ENCODE measurements at regions not wholly inside any gene's neighbourhood (a gene's known extent, or its start where the extent isn't known, plus 50 kb on each side); places are given as distances from the start of the nearest gene placed in this dataset.

GRCh38 chr11:24225501-24225900, 271.4 kb upstream of the LUZP2 start:
- Histone ChIP-seq H3K4me3 (no peak overlapping the region), H3K27ac (no peak overlapping the region), H3K27me3 (no peaks in the 10 kb centered on the region), H3K9me3 (no peaks in the 10 kb centered on the region), H3K36me3 (no peaks in the 10 kb centered on the region), H3K4me1 (no peaks in the 10 kb centered on the region)
- DNase-seq (ENCODE audit: low spot score in 2 of 2): no peak
- TF ChIP-seq CTCF (IDR thresholded peaks at IDR 0.05): no peak
- TF ChIP-seq EP300 (IDR thresholded peaks at IDR 0.05): no peak
- TF ChIP-seq POLR2A (IDR thresholded peaks at IDR 0.05): no peak
- TF ChIP-seq POLR2AphosphoS5 (IDR thresholded peaks at IDR 0.05): no peak
- 19% methylated on average over 1 of the region's 1 CpG for WGBS

- no peak for DNase-seq (ENCODE audit: low spot score in 2 of 2)
- WGBS: 83% methylated on average over 1 of the region's 1 CpG
- Histone ChIP-seq H3K4me3 (no peak overlapping the region), H3K27ac (no peak overlapping the region), H3K4me1 (no peaks in the 10 kb centered on the region), H3K27me3 (no peaks in the 10 kb centered on the region), H3K9me3 (no peaks in the 10 kb centered on the region), H3K36me3 (no peaks in the 10 kb centered on the region)
- TF ChIP-seq CTCF (IDR thresholded peaks at IDR 0.05) (no peak), EP300 (IDR thresholded peaks at IDR 0.05) (no peak), POLR2AphosphoS5 (IDR thresholded peaks at IDR 0.05) (no peak), POLR2A (IDR thresholded peaks at IDR 0.05) (no peak)
These were observed 270.2 kb upstream of the LUZP2 start for GRCh38 chr11:24226606-24227005.

- WGBS: 68% methylated on average over 1 of the region's 1 CpG
- Histone ChIP-seq H3K27me3 (no peaks in the 10 kb centered on the region), H3K36me3 (no peaks in the 10 kb centered on the region), H3K4me3 (no peak overlapping the region), H3K9me3 (no peaks in the 10 kb centered on the region), H3K4me1 (no peaks in the 10 kb centered on the region), H3K27ac (no peak overlapping the region)
- TF ChIP-seq POLR2AphosphoS5 (IDR thresholded peaks at IDR 0.05) (no peak), EP300 (IDR thresholded peaks at IDR 0.05) (no peak)
- DNase-seq (ENCODE audit: low spot score in 2 of 2): no peak
These were observed 263.8 kb upstream of the LUZP2 start for GRCh38 chr11:24233041-24233440.

- Histone ChIP-seq H3K27me3 (no peaks in the 10 kb centered on the region), H3K4me3 (no peak overlapping the region), H3K27ac (no peak overlapping the region), H3K4me1 (no peaks in the 10 kb centered on the region), H3K9me3 (no peaks in the 10 kb centered on the region), H3K36me3 (no peaks in the 10 kb centered on the region)
- no peak for TF ChIP-seq EP300 (IDR thresholded peaks at IDR 0.05)
- no peak for TF ChIP-seq CTCF (IDR thresholded peaks at IDR 0.05)
- TF ChIP-seq POLR2AphosphoS5 (IDR thresholded peaks at IDR 0.05): no peak
- no peak for TF ChIP-seq POLR2A (IDR thresholded peaks at IDR 0.05)
- DNase-seq (ENCODE audit: low spot score in 2 of 2): no peak
- WGBS: 79% methylated on average over 3 of the region's 4 CpGs
These were observed 261.9 kb upstream of the LUZP2 start for GRCh38 chr11:24234822-24235508.

- Histone ChIP-seq H3K27me3 (no peaks in the 10 kb centered on the region), H3K4me3 (no peak overlapping the region), H3K4me1 (no peaks in the 10 kb centered on the region), H3K27ac (no peak overlapping the region), H3K9me3 (no peaks in the 10 kb centered on the region), H3K36me3 (no peaks in the 10 kb centered on the region)
- 50% methylated on average over 3 of the region's 3 CpGs for WGBS
- TF ChIP-seq CTCF (IDR thresholded peaks at IDR 0.05) (no peak), POLR2AphosphoS5 (IDR thresholded peaks at IDR 0.05) (no peak), POLR2A (IDR thresholded peaks at IDR 0.05) (no peak), EP300 (IDR thresholded peaks at IDR 0.05) (no peak)
- DNase-seq (ENCODE audit: low spot score in 2 of 2): no peak
These were observed 257.8 kb upstream of the LUZP2 start for GRCh38 chr11:24238771-24239645.

All from suprapubic skin (tissue), 4 donors.